Right ventricle myocardium inferior (tissue), 1 donor: ENCODE measurements at regions not wholly inside any gene's neighbourhood (a gene's known extent, or its start where the extent isn't known, plus 50 kb on each side); places are given as distances from the start of the nearest gene placed in this dataset.

ENCODE experiments used
- ATAC-seq: fragments of 200-7000 bp; cut with Tn5 transposase; one replicate; pipeline ENCODE4 v1.9.1; 2020; ENCODE audit warnings: mild to moderate bottlenecking, moderate library complexity
- DNase-seq: peaks from one replicate; pipeline ENCODE4 v3.0.0; 2021; ENCODE audit errors: missing footprints
- intact Hi-C: fragments of 100-400 bp; cut with DNase I; formaldehyde crosslinking; loops from one replicate; pipeline ENCODE4 v1.11.0; 2022
- donor health status: DM: no; HTN: yes; CAD: no; lungs with severe emphysema.

DNA sequence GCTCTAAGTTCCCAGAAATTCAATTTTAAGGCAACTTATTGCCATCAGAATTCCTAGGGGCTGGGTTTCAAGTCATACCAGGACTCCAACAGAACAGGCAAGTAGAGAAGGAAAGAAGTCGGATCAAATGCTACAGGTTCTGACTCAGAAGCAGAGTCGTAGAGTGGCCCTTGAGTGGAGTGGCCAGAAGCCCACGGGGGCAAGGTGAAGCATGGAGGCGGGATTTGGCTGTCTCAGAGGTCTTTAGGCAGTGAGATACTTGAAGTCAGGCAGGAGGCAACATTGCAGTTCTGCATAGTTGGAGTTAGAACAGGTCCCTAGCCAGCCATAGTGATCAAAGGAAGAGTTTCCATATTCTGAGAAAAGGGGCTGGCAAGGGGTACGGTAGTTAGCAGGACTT, 111.6 kb downstream of the NHLRC3 start:
- intact Hi-C loops, result loop anchor here (5.0 to 10.0 kb wide), 2 partner anchors 95 to 262 kb away; no protein-coding TSS in a partner anchor
- DNase-seq, result no peak
- no peak for ATAC-seq

DNA sequence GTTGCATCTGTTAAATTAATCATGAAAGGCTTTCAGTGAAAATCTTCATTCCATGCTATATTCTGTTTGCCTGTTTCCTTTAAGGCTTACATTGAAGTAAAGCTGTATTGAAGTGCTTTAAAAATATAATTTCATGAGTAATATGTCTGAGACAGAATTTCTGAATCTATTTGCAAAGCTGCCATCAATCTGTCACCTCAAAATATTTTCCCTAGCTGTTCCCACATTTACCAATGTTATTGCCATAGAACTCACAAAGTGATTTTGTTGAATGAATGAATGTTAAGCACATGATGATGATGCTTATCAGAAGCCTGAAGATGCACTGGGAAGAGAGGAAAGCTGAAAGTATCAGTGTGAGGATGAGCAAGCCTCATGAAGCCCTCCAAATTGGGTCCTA, 115.8 kb downstream of the NHLRC3 start:
- ATAC-seq, result no peak
- intact Hi-C loops, result no loop called here
- DNase-seq, result no peak

DNA sequence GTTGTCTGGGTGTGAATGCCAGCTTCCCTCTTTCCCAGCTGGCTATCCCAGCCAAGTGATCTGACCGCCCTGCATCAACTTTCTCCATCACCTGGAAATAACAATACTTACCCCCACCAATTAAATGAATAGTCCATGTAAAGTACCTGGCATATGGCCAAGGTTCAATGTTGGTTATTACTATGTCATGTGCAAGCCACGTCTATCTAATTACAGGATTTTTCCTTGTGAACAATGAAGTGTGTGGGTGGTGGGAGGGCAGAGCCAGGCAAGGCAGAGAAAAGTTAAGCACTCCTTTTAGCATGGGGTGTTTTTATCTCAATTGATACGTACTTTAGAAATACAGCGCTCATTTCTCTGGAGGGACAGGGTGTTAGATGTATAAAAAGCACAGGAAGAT, 121.1 kb downstream of the NHLRC3 start:
- ATAC-seq (no peak), DNase-seq (no peak)
- intact Hi-C loops, result no loop called here

DNA sequence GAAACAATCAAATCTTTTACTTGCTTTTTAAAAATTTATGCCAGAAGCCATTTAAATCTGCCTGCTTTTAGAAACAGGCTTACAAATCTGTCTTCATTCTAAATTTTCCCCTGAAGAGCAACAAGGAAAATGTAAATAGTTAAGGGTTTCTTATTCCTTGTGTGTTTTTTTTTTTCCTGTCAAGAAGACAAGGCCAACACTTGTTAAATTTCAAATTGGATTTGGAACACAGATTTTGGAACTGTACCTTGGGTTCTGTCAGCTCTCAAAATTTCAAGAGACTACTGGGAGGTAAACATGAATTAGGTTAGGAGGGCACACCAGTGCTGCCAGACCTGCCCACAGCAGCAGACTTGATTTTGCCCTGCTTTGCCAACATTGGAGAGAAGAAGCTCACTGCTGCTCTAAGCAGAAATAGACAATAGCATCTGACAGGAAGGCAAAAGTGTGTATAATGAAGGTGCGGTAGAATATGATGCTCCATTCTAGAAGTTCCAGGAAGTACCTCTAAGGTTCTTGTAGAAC, 121.7 kb downstream of the NHLRC3 start:
- DNase-seq, result no peak
- intact Hi-C loops, result no loop called here
- ATAC-seq, result no peak

- DNase-seq, result no peak
- intact Hi-C loops, result no loop called here
- ATAC-seq, result no peak
Observed at GRCh38 chr13:39167018-39167417, 128.8 kb downstream of the NHLRC3 start.

DNA sequence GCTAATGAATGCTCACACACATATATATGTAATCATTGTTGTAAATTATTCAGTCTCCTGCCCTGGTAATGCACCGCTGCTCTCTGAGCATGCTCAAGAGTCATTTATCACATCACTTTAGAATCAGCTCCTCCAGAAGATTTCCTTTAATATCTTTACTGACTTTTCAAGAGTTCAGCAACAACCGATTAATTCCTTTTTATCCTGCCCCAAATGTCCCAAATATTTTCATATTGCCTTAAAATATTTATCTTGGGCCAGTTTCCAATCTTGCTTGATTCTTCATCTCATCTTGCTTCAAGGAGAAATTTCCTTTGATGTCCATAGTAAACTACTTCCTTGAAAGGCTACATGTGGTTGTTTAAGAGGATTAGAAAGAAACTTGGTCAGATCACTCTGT, 132.5 kb downstream of the NHLRC3 start:
- DNase-seq (no peak), ATAC-seq (no peak)
- intact Hi-C loops, result no loop called here

DNA sequence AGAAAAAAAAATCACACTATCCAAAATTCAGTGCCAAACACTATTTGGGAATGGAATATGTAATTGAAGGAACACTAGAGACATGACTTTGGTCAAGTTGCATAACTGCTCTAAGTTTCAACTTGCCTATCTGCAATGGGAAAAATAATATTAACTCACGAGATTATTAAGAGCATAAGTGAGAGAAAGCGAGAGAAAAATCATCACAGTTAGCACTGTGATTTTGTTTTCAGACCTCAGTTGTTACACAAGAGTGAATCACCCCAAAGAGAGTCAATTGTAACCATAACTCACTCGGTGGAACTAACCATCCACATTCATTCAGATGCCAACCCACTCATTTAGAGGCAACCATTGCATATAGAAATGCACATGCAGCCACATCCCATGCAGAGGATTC, 147.1 kb downstream of the NHLRC3 start:
- intact Hi-C loops, result loop anchor here (5.0 kb wide), 1 partner anchor 77 kb away; no protein-coding TSS in a partner anchor
- DNase-seq (no peak), ATAC-seq (peak; percentile 82)

DNA sequence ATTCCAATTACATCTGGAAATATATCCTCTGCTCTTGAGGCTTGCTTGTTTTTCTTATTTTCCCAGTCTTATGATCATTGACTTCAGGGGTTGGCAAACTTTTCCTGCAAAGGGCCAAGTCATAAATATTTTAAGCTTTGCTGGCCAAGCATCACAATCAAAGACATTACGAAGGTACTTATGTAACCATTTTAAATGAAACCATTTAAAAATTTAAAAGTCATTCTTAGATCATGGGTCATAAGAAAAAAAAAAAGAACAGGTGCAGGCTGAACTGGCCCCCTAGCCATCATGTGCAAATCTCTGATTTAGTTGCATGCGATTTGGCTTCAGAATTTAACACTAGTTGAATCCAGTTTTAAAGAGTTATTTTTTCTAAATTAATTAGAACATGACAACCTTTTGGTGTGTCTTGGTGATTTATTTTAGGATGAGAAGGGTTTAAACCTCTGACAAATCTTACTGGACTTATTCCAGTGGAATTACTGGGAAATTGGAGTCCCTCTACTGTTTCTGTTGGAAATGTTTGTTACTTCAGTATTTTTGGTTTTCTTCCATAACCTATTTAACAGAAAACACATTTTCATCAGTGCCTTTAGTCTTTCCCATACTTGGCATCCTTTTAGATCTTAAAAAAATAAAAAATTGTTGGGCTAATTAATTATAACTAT, 148.1 kb downstream of the NHLRC3 start:
- DNase-seq (no peak), ATAC-seq (peak; percentile 69)
- intact Hi-C loops, result loop anchor here (5.0 kb wide), 1 partner anchor 76 kb away; no protein-coding TSS in a partner anchor

GRCh38 chr13:39189778-39190177, 151.5 kb downstream of the NHLRC3 start:
- no peak for ATAC-seq
- intact Hi-C loops, result loop anchor here (5.0 kb wide), 1 partner anchor 73 kb away; no protein-coding TSS in a partner anchor
- no peak for DNase-seq

- intact Hi-C loops, result no loop called here
- ATAC-seq (no peak), DNase-seq (no peak)
Observed at GRCh38 chr13:39196965-39197646, 158.8 kb downstream of the NHLRC3 start.

DNA sequence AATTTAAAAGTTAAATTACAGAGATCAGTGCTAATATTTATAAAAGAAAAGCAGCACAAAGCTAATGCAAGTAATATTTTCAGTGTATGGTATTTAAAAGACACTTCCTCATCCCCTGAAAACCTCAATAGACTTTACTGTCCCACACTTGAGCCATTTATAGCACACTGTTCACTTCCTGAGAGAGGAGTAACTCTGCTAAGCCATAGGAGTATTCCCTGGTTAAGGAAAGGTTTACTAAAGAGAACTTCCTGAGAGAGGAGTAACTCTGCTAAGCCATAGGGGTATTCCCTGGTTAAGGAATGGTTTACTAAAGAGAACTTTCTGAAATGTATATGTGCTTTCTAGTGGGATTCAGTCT, 159.4 kb downstream of the NHLRC3 start:
- intact Hi-C loops, result no loop called here
- DNase-seq (no peak), ATAC-seq (no peak)

DNA sequence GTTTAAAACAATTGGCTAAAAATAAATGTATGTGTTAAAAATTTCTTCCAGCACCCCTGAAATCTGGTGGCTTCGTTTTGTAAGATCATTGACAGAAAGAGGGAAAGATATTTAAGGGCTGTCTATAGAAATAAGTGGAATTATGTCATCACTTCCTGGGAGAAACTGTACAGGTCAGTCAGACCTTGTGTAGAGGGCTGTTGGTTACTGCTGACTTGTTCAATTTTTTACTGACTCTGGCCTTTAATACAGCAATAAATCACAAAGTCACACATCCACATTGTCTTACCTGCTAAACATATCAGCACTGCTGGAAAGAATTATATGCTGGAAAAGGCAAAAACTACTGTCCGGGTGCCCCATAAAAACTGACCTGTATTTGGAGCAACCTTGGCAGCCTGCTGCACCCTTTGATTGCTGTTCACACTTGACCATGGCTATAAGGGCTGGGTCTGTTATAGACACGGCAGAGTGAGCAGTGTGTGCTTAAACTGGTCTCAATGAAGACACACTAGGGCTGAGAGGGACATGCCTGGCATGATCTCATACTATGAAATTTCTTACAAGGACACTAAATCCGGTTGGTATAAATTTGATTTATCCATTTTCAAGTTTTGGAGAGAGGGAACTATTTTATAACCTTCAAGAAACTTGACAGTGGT, 162.1 kb downstream of the NHLRC3 start:
- DNase-seq (no peak), ATAC-seq (no peak)
- intact Hi-C loops, result no loop called here

DNA sequence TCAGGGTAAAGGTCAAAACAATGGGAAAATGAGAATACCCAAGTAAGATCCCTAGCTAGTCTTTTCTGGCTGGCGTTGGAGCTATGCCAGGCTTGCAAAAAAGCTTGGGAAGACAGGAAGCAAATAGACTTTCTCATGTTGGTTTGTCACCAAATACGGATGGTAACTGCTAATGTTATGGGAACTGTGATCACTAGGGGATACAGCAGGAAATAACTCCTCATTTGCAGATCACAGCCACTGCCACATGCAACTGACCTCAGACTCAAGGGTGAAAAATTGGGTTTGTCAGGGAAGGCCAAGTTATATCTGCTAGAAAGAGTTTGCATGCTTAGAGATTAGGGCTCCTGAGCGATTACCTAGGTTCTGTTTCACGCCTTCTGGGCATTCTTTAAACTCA, 162.9 kb downstream of the NHLRC3 start:
- ATAC-seq (no peak), DNase-seq (peak; percentile 50)
- intact Hi-C loops, result no loop called here

DNA sequence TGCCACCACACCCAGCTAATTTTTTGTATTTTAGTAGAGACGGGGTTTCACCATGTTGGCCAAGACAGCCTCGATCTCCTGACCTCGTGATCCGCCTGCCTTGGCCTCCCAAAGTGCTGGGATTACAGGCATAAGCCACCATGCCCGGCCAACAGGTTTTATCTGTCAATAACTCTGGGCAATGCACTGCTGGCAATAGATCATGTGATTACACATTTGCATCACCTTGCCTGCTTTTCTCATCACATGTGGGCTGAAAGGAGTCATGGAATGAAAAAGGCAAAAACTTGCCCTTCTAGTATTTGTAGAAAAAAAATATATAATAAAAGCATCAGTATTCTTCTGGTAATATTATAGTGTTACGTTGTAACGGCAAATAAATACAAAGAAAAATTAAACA, 164.5 kb downstream of the NHLRC3 start:
- intact Hi-C loops, result no loop called here
- DNase-seq, result no peak
- no peak for ATAC-seq

GRCh38 chr13:39208636-39209035, 170.4 kb downstream of the NHLRC3 start:
- DNase-seq, result no peak
- ATAC-seq, result no peak
- intact Hi-C loops, result no loop called here

DNA sequence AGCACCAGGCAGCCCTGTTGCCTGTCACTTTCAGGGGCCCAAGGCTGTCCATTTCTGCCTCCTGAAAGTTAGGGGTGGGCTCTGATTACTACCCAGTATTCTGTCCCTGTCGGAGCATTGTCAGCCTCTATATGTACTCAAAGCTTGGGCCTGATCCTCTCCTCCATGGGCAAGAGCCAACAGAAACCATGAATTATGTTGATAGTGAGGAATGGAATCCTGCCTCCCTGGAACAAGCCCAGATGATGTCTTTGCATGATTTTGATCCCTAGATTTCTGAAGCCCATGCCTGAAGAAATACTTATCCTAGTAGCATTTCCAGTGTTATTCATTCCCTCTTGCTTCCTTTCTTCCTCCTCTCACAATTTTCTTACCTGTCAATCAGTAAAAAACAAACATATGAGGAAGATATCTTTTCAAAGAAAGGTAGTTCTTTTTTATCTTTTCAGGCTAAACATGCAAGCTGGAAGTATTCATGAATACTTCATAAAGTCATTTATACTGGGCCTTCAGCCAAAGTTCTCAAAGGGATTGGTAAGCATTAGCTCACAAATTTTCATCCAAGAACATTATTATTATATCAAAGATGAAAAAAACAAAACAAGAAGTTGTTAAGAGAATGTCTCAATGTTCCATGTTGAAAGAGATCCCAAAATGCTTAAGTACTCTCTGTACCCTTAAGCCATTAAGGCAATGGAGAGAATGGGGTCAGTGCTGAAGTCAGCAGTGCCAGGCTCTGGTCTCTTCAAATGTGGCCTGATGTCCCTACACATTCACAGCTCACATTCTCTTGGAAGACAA, 171.7 kb downstream of the NHLRC3 start:
- ATAC-seq, result peak; percentile 85
- intact Hi-C loops, result no loop called here
- DNase-seq, result no peak

DNA sequence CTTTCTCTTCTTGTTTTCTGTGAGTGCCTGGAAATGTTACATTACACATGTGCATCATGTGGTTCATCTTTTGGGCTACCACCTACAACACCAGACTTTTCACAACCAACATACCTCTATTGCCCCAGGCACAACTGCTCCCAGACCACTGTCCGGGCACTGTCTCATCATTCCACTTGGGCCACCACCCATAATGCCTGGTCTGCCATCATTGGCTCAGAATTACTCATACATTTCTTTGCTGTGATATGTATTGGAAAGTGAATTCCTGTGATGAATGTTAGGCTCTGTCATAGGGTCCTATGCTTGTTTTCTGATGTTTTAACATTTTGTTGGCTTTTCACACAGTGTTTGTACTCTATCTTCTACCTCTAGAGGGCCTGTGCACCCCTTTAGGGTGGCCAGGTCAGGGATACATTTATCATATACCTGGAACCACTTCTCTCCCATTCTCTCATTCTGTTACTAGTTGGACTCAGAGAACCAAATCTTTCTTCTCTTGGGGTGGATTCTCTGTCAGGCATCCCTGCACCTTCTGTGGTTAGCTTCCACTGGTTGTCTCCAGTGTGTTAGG, 172.8 kb downstream of the NHLRC3 start:
- DNase-seq (no peak), ATAC-seq (no peak)
- intact Hi-C loops, result no loop called here

DNA sequence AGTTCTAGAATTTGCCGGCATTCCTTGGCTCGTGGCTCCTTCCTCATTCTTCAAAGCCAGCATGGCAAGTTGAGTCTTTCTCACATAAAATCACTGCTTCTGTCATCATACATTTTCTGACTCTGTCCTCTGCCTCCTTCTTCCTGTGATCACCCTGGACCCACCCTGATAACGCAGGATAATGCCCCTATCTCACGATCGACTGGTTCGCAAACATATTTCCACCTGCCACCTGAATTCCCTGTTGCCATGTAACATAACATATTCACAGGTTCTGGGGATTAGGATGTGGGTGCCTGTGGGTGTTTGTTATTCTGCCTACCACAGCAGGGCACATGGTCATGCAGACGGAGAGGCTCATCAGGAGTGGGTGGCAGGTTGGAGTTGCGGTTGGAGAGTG, 177.7 kb downstream of the NHLRC3 start:
- no peak for DNase-seq
- intact Hi-C loops, result no loop called here
- ATAC-seq, result no peak

DNA sequence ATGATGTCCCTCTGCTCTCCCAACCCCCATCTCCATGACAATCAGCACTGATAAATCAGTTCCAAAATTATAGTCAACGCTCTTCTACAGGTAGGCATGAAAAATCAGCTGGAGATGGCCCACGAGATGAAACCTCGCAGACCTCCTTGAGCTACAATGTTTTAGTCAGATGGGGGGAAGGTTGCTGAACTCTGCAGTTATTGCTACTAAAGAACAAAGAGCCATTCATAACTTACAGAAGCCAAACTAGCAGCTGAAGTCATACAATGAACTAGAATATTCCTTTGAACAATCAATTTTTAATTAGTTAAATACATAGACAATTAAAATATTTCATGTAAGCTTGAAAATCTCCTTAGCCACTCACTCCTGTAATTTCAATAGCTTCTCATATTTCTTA, 179.2 kb downstream of the NHLRC3 start:
- intact Hi-C loops, result no loop called here
- no peak for DNase-seq
- ATAC-seq, result no peak
